ENCODE measurements at regions not wholly inside any gene's neighbourhood (a gene's known extent, or its start where the extent isn't known, plus 50 kb on each side); places are given as distances from the start of the nearest gene placed in this dataset.
A peak's percentile ranks its signal among the peaks of the same experiment; 100 is the strongest.
"Not testable (repeated sequence)": the region's sequence is repeated elsewhere in the genome, so short reads cannot be mapped to it uniquely, and the experiment has no call there.

GRCh38 chr7:68833422-68833821 is 764.9 kb upstream of the AUTS2 start:
- ATAC-seq (no peak), DNase-seq (no peak)
- peaks cover 0 to 9% (median 0%) of the 10 kb centered on the region in 12 donors for H3K9me3 ChIP-seq
- no peaks in the 10 kb centered on the region for H3K36me3 ChIP-seq
- H3K27ac ChIP-seq = no peak overlapping the region
- H3K27me3 ChIP-seq = peaks cover 0 to 3% (median 0%) of the 10 kb centered on the region in 9 donors
- intact Hi-C loops (cut with DNase I) = no loop called here
- H3K4me3 ChIP-seq = no peak overlapping the region
- WGBS, 4 donors = 55 to 64% (median 59%) methylated on average over 4 of the region's 4 CpGs
- TF ChIP-seq, protein P1, sequence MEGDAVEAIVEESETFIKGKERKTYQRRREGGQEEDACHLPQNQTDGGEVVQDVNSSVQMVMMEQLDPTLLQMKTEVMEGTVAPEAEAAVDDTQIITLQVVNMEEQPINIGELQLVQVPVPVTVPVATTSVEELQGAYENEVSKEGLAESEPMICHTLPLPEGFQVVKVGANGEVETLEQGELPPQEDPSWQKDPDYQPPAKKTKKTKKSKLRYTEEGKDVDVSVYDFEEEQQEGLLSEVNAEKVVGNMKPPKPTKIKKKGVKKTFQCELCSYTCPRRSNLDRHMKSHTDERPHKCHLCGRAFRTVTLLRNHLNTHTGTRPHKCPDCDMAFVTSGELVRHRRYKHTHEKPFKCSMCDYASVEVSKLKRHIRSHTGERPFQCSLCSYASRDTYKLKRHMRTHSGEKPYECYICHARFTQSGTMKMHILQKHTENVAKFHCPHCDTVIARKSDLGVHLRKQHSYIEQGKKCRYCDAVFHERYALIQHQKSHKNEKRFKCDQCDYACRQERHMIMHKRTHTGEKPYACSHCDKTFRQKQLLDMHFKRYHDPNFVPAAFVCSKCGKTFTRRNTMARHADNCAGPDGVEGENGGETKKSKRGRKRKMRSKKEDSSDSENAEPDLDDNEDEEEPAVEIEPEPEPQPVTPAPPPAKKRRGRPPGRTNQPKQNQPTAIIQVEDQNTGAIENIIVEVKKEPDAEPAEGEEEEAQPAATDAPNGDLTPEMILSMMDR (IDR thresholded peaks at IDR 0.05) = no peak
- TF ChIP-seq POLR2A (IDR thresholded peaks at IDR 0.05) = no peak
- H3K4me1 ChIP-seq = peaks cover 0 to 2% (median 0%) of the 10 kb centered on the region in 12 donors

GRCh38 chr7:68839014-68839413 is 759.3 kb upstream of the AUTS2 start:
- intact Hi-C loops (cut with DNase I) = no loop called here
- no peak for ATAC-seq
- WGBS, 4 donors = 95 to 97% (median 97%) methylated on average over 9 of the region's 9 CpGs
- Histone ChIP-seq H3K27ac (no peak overlapping the region), H3K4me1 (peaks cover 0 to 11% (median 0%) of the 10 kb centered on the region in 12 donors), H3K9me3 (no peaks in the 10 kb centered on the region), H3K4me3 (no peak overlapping the region), H3K36me3 (no peaks in the 10 kb centered on the region), H3K27me3 (no peaks in the 10 kb centered on the region)
- no peak for DNase-seq
- TF ChIP-seq POLR2A (IDR thresholded peaks at IDR 0.05) = no peak
- TF ChIP-seq, protein P1 (IDR thresholded peaks at IDR 0.05) = no peak

- Histone ChIP-seq H3K4me1 (peaks cover 0 to 11% (median 0%) of the 10 kb centered on the region in 12 donors), H3K27me3 (no peaks in the 10 kb centered on the region), H3K9me3 (peaks cover 0 to 5% (median 0%) of the 10 kb centered on the region in 12 donors), H3K4me3 (no peak overlapping the region), H3K27ac (no peak overlapping the region), H3K36me3 (no peaks in the 10 kb centered on the region)
- WGBS, 4 donors = 49 to 52% (median 51%) methylated on average over 9 of the region's 9 CpGs
- intact Hi-C loops (cut with DNase I) = no loop called here
- DNase-seq = no peak
- ATAC-seq = peak; percentile 80 to 92 (median 88)
- TF ChIP-seq, protein P1 (IDR thresholded peaks at IDR 0.05) = no peak
- no peak for TF ChIP-seq POLR2A (IDR thresholded peaks at IDR 0.05)
Observed at GRCh38 chr7:68840991-68841390, 757.3 kb upstream of the AUTS2 start.

- H3K36me3 ChIP-seq; ATAC-seq; H3K9me3 ChIP-seq; intact Hi-C loops (cut with DNase I); DNase-seq; H3K27me3 ChIP-seq; H3K27ac ChIP-seq; H3K4me3 ChIP-seq: not testable (repeated sequence)
- WGBS, 4 donors = 91 to 95% (median 93%) methylated on average over 6 of the region's 6 CpGs
- H3K4me1 ChIP-seq = peaks cover 0 to 11% (median 0%) of the 10 kb centered on the region in 12 donors
Observed at GRCh38 chr7:68843985-68844384, 754.3 kb upstream of the AUTS2 start.

DNA sequence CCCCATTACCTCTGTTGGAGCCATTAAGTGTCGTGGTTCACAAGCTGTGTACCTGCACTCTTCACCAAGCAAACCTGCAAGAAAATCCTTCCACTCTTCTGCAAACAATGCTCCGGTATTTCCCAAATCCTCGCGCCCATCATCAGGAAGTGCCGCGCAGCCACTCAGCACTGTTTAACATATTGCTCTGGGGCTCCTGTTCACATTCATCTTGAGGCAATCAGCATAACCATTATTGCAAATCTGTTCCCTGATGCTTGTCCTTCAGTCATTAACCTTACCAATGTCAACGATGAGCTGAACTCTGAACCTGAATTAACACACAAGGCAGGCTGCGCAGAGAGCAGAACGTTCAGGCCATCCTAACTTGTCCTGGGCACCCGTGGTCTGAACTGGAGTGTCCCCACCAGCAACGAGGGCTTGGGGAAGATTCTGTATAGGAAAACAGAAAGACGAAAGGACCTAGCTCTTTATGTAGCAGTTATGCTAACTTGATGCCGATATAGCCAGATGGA is 751.4 kb upstream of the AUTS2 start:
- Histone ChIP-seq H3K36me3 (no peaks in the 10 kb centered on the region), H3K27me3 (no peaks in the 10 kb centered on the region), H3K9me3 (peaks cover 0 to 10% (median 4%) of the 10 kb centered on the region in 12 donors), H3K27ac (no peak overlapping the region), H3K4me1 (peaks cover 0 to 3% (median 0%) of the 10 kb centered on the region in 12 donors), H3K4me3 (no peak overlapping the region)
- DNase-seq = no peak
- WGBS, 4 donors = 84 to 87% (median 86%) methylated on average over 13 of the region's 13 CpGs
- no peak for TF ChIP-seq POLR2A (IDR thresholded peaks at IDR 0.05)
- TF ChIP-seq, protein P1 (IDR thresholded peaks at IDR 0.05) = no peak
- no peak for ATAC-seq
- intact Hi-C loops (cut with DNase I) = no loop called here
